HEK293 (cell line): ENCODE measurements at regions not wholly inside any gene's neighbourhood (a gene's known extent, or its start where the extent isn't known, plus 50 kb on each side); places are given as distances from the start of the nearest gene placed in this dataset.

Source experiments
- CTCF ChIA-PET: fragments of 350-600 bp; formaldehyde crosslinking; extraction: SDS; loops from one replicate; lab custom pipeline; 2021; ENCODE audit warnings: antibody characterized with exemption; lab: Yijun Ruan, JAX
- POLR2A ChIA-PET: fragments of 300-600 bp; formaldehyde crosslinking; extraction: SDS; loops from one replicate; lab custom pipeline; 2020; ENCODE audit warnings: antibody characterized with exemption, inconsistent platforms; lab: Yijun Ruan, JAX
- H3K27ac ChIP-seq: fragments of 200-500 bp; sonication (Bioruptor generic); 2 replicates; pipeline ENCODE4 v1.5.1; 2014; ENCODE audit warnings: low read depth, low read length, control low read depth, inconsistent platforms; ENCODE audit errors: extremely low read depth
- H3K36me3 ChIP-seq, 2 experiments: fragments of 200-500 bp in 1 of 2; sonication (Bioruptor generic) in 1 of 2; 1 replicate in 1 of 2; 2 replicates in 1 of 2; pipeline ENCODE4 v1.5.1; 2014 to 2017; ENCODE audit warnings: inconsistent platforms in 2 of 2, low read length in 2 of 2; ENCODE audit not compliant: control insufficient read depth in 2 of 2, insufficient read depth in 1 of 2
- H3K4me1 ChIP-seq: fragments of 200-500 bp; sonication (Bioruptor generic); 2 replicates; pipeline ENCODE4 v1.5.1; 2014; ENCODE audit warnings: mild to moderate bottlenecking, low read length, inconsistent platforms; ENCODE audit not compliant: control insufficient read depth, insufficient read depth
- H3K4me3 ChIP-seq: 2 replicates; pipeline ENCODE4 v1.5.1; 2011; ENCODE audit warnings: low read depth, mild to moderate bottlenecking, control low read depth, low read length, moderate library complexity
- H3K9me3 ChIP-seq: fragments of 200-500 bp; sonication (Bioruptor generic); 2 replicates; pipeline ENCODE4 v1.5.1; 2014; ENCODE audit warnings: low read depth, low read length, inconsistent platforms; ENCODE audit not compliant: control insufficient read depth, insufficient read depth
- EGR2 ChIP-seq: fragments of 450-650 bp; formaldehyde crosslinking; IDR thresholded peaks from 2 replicates; pipeline ENCODE4 v1.5.1; 2016; ENCODE audit warnings: low read depth, missing biosample characterization, missing genetic modification characterization
- GFI1B ChIP-seq: fragments of 450-650 bp; formaldehyde crosslinking; IDR thresholded peaks from 2 replicates; pipeline ENCODE4 v1.5.1; 2016; ENCODE audit warnings: missing biosample characterization, missing genetic modification characterization
- GLIS2 ChIP-seq: fragments of 450-650 bp; formaldehyde crosslinking; IDR thresholded peaks from 2 replicates; pipeline ENCODE4 v1.5.1; 2016; ENCODE audit warnings: missing biosample characterization, missing genetic modification characterization
- PRDM6 ChIP-seq: fragments of 450-650 bp; formaldehyde crosslinking; IDR thresholded peaks from 2 replicates; pipeline ENCODE4 v1.5.1; 2017; ENCODE audit warnings: missing biosample characterization, missing genetic modification characterization
- REPIN1 ChIP-seq: fragments of 450-650 bp; formaldehyde crosslinking; IDR thresholded peaks from 2 replicates; pipeline ENCODE4 v1.5.1; 2017; ENCODE audit warnings: missing biosample characterization, missing genetic modification characterization, low read depth
- REST ChIP-seq: fragments of 450-650 bp; formaldehyde crosslinking; IDR thresholded peaks from 2 replicates; pipeline ENCODE4 v1.5.1; 2016; ENCODE audit warnings: missing biosample characterization, missing genetic modification characterization
- ZNF112 ChIP-seq: fragments of 450-650 bp; formaldehyde crosslinking; IDR thresholded peaks from 2 replicates; pipeline ENCODE4 v1.5.0; 2017; ENCODE audit warnings: missing biosample characterization, missing genetic modification characterization
- ZNF155 ChIP-seq: fragments of 450-650 bp; formaldehyde crosslinking; IDR thresholded peaks from 2 replicates; pipeline ENCODE4 v1.5.1; 2016; ENCODE audit warnings: missing biosample characterization, missing genetic modification characterization
- ZNF16 ChIP-seq: fragments of 450-650 bp; formaldehyde crosslinking; IDR thresholded peaks from 2 replicates; pipeline ENCODE4 v1.5.1; 2016; ENCODE audit warnings: low read depth, missing biosample characterization, missing genetic modification characterization
- ZNF175 ChIP-seq: fragments of 450-650 bp; formaldehyde crosslinking; IDR thresholded peaks from 2 replicates; pipeline ENCODE4 v1.5.1; 2016; ENCODE audit warnings: missing biosample characterization, missing genetic modification characterization
- ZNF214 ChIP-seq: fragments of 450-650 bp; formaldehyde crosslinking; IDR thresholded peaks from 2 replicates; pipeline ENCODE4 v1.5.1; 2017; ENCODE audit warnings: missing biosample characterization, mild to moderate bottlenecking, missing genetic modification characterization, borderline replicate concordance
- ZNF571 ChIP-seq: fragments of 450-650 bp; formaldehyde crosslinking; IDR thresholded peaks from 2 replicates; pipeline ENCODE4 v1.5.0; 2017; ENCODE audit warnings: missing biosample characterization, missing genetic modification characterization
- ZNF623 ChIP-seq: fragments of 450-650 bp; formaldehyde crosslinking; IDR thresholded peaks from 2 replicates; pipeline ENCODE4 v1.5.1; 2016; ENCODE audit warnings: missing biosample characterization, missing genetic modification characterization
- ZNF660 ChIP-seq: fragments of 450-650 bp; IDR thresholded peaks from 2 replicates; pipeline ENCODE4 v1.5.1; 2018; ENCODE audit warnings: missing biosample characterization, mild to moderate bottlenecking, missing genetic modification characterization
- ZNF707 ChIP-seq: fragments of 450-650 bp; formaldehyde crosslinking; IDR thresholded peaks from 2 replicates; pipeline ENCODE4 v1.5.1; 2016; ENCODE audit warnings: missing biosample characterization, missing genetic modification characterization
- TF ChIP-seq, protein P1 (sequence below): fragments of 450-650 bp; formaldehyde crosslinking; IDR thresholded peaks from 2 replicates; pipeline ENCODE4; 2016; ENCODE audit warnings: missing biosample characterization, missing genetic modification characterization
- TF ChIP-seq, protein P2 (sequence below): fragments of 450-650 bp; formaldehyde crosslinking; conservative IDR thresholded peaks from 2 replicates; pipeline ENCODE4 v1.5.1; 2016; ENCODE audit warnings: low read depth, missing biosample characterization, missing genetic modification characterization

DNA sequence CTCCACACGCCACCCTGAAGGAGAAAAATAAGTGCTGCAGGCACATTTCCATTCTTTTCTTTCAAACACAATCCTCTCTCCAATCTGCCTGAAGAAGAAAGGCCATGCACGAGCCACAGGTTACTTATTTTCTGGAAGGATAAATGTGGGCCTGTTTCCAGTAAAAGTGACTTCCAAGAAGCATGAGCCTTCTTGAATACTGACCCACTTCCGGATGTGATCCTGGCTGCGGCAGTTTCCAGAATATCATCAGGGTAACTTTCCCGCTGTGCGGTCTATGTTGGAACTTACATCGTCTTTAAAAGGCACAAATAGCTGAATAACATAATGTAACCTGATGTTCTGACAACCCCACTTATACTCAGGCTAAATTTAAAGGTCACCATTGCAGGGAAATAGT lies 66.3 kb upstream of the TAPT1 start (continued):
- TF ChIP-seq PRDM6 (tag by site-specific recombination) (no peak), ZNF16 (tag by site-specific recombination) (no peak), ZNF112 (no peak), ZNF707 (no peak), EGR2 (tag by site-specific recombination) (no peak)
- TF ChIP-seq, protein P1, sequence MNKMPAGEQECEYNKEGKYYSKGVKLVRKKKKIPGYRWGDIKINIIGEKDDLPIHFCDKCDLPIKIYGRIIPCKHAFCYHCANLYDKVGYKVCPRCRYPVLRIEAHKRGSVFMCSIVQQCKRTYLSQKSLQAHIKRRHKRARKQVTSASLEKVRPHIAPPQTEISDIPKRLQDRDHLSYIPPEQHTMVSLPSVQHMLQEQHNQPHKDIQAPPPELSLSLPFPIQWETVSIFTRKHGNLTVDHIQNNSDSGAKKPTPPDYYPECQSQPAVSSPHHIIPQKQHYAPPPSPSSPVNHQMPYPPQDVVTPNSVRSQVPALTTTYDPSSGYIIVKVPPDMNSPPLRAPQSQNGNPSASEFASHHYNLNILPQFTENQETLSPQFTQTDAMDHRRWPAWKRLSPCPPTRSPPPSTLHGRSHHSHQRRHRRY (tag by site-specific recombination), result no peak
- TF ChIP-seq, protein P2, sequence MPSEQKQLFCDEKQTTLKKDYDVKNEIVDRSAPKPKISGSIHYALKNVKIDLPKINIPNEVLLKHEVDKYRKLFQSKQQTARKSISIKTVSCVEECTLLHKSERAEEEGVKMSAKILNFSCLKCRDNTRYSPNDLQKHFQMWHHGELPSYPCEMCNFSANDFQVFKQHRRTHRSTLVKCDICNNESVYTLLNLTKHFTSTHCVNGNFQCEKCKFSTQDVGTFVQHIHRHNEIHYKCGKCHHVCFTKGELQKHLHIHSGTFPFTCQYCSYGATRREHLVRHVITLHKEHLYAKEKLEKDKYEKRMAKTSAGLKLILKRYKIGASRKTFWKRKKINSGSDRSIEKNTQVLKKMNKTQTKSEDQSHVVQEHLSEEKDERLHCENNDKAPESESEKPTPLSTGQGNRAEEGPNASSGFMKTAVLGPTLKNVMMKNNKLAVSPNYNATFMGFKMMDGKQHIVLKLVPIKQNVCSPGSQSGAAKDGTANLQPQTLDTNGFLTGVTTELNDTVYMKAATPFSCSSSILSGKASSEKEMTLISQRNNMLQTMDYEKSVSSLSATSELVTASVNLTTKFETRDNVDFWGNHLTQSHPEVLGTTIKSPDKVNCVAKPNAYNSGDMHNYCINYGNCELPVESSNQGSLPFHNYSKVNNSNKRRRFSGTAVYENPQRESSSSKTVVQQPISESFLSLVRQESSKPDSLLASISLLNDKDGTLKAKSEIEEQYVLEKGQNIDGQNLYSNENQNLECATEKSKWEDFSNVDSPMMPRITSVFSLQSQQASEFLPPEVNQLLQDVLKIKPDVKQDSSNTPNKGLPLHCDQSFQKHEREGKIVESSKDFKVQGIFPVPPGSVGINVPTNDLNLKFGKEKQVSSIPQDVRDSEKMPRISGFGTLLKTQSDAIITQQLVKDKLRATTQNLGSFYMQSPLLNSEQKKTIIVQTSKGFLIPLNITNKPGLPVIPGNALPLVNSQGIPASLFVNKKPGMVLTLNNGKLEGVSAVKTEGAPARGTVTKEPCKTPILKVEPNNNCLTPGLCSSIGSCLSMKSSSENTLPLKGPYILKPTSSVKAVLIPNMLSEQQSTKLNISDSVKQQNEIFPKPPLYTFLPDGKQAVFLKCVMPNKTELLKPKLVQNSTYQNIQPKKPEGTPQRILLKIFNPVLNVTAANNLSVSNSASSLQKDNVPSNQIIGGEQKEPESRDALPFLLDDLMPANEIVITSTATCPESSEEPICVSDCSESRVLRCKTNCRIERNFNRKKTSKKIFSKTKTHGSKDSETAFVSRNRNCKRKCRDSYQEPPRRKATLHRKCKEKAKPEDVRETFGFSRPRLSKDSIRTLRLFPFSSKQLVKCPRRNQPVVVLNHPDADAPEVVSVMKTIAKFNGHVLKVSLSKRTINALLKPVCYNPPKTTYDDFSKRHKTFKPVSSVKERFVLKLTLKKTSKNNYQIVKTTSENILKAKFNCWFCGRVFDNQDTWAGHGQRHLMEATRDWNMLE (tag by site-specific recombination), result no peak

GRCh38 chr4:16290681-16291420 lies 64.6 kb upstream of the TAPT1 start:
- no peaks in the 10 kb centered on the region for H3K4me1 ChIP-seq
- no peaks in the 10 kb centered on the region for H3K36me3 ChIP-seq
- POLR2A ChIA-PET, result interaction anchor here (0.7 kb wide), 1 partner anchor 195 kb away, joined by 5 read pairs; no protein-coding TSS in a partner anchor

More at GRCh38 chr4:16290681-16291420, 64.6 kb upstream of the TAPT1 start:
- TF ChIP-seq GFI1B (tag by site-specific recombination), result no peak
- TF ChIP-seq ZNF155, result no peak
- no peak for TF ChIP-seq ZNF623 (tag by site-specific recombination)
- no peak for TF ChIP-seq ZNF571 (tag by site-specific recombination)
- TF ChIP-seq ZNF175 (tag by site-specific recombination), result no peak
- TF ChIP-seq REST, result no peak
- TF ChIP-seq ZNF660, result no peak
- no peak for TF ChIP-seq GLIS2 (tag by site-specific recombination)
- no peak for TF ChIP-seq REPIN1 (tag by site-specific recombination)
- no peak for TF ChIP-seq ZNF214 (tag by site-specific recombination)
- CTCF ChIA-PET, result interaction anchor here (0.6 to 2.3 kb wide), 13 partner anchors 23 to 1127 kb away, joined by 3 to 6 read pairs (median 4); no protein-coding TSS in a partner anchor
- Histone ChIP-seq H3K4me3 (no peak overlapping the region), H3K9me3 (no peaks in the 10 kb centered on the region), H3K27ac (no peak overlapping the region)
